GM12865 (cell line): ENCODE measurements at regions not wholly inside any gene's neighbourhood (a gene's known extent, or its start where the extent isn't known, plus 50 kb on each side); places are given as distances from the start of the nearest gene placed in this dataset.
A peak's percentile ranks its signal among the peaks of the same experiment; 100 is the strongest.

Source experiments
- DNase-seq: peaks from one replicate; pipeline ENCODE4 v3.0.0; 2010; ENCODE audit warnings: low read depth
- H3K4me3 ChIP-seq: 2 replicates; pipeline ENCODE4 v1.5.1; 2011; ENCODE audit warnings: mild to moderate bottlenecking, low read depth, low read length, control low read depth
- CTCF ChIP-seq: IDR thresholded peaks from 2 replicates; pipeline ENCODE4 v1.5.1; 2011; ENCODE audit warnings: low read length, control low read depth, low read depth, inconsistent platforms; ENCODE audit not compliant: insufficient read depth; ENCODE audit errors: missing control alignments

DNA sequence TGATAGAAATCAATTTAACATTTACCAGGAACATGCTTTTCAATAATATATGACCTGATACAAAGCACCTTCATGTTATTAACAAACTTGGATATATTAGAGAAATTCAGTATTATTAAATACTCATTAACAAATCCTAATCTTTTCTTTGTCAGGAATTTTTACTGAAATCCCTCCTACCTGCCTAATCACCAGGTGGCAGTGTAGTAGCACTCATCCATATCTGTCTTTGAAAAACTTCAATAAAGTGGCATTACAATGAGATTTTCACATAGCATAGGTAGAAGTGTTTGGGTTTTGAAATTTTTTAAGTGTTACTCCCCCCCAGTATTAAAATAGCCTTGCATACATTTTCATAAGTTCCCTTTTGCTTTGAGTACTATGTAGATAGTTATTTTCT is 1246.6 kb upstream of the LRRN3 start:
- peak; percentile 28 for TF ChIP-seq CTCF
- peak; percentile 5 for DNase-seq
- no peak overlapping the region for H3K4me3 ChIP-seq

GRCh38 chr7:109864230-109864629 is 1226.7 kb upstream of the LRRN3 start:
- H3K4me3 ChIP-seq, result no peak overlapping the region
- TF ChIP-seq CTCF, result no peak
- no peak for DNase-seq

- no peak overlapping the region for H3K4me3 ChIP-seq
- DNase-seq, result no peak
- TF ChIP-seq CTCF, result no peak
Observed at GRCh38 chr7:109868215-109868860, 1222.6 kb upstream of the LRRN3 start.

DNA sequence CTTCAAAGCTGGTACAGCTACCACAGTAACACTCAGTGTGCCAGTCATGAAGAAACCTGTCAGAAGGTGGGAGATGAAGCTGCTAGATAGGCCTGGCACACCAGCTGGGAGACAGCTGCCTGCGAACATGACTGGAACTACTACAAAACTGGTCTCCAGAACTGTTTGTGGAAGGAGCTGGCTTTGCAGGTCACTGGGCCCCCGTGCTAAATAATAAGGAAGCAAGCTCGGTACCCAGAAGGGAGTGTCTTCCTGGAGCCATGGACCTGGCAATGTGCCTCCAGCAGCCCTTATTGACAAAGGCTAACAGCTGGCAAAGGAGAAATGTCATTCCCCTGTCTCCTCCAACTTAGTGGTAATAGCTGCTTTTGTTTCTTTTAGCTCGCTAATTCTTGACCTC is 1217.6 kb upstream of the LRRN3 start:
- H3K4me3 ChIP-seq, result no peak overlapping the region
- TF ChIP-seq CTCF, result no peak
- no peak for DNase-seq

- no peak for TF ChIP-seq CTCF
- H3K4me3 ChIP-seq, result no peak overlapping the region
- no peak for DNase-seq
Observed at GRCh38 chr7:109879287-109879828, 1211.6 kb upstream of the LRRN3 start.

DNA sequence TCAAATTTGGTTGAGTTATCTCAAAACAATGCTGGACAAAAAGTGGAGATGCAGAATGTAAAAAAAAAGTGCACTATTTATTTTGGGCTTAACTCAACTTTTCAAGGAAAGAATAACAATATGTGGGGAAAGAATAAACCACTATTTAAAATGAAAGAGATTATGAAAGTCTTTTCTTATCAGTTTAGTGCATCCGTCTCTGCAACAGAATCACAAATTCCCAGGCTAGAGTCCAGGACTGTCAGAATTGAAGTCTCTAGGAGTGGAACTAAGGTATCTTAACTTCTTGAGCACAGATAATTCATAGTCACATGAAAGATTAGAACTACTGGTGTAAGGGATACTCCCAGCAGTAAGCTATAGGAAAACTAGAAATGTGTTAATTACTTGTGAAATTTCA is 1200.3 kb upstream of the LRRN3 start:
- TF ChIP-seq CTCF, result no peak
- DNase-seq, result no peak
- H3K4me3 ChIP-seq, result no peak overlapping the region

GRCh38 chr7:109893231-109893630 is 1197.7 kb upstream of the LRRN3 start:
- H3K4me3 ChIP-seq, result no peak overlapping the region
- TF ChIP-seq CTCF, result no peak

More at GRCh38 chr7:109893231-109893630, 1197.7 kb upstream of the LRRN3 start:
- DNase-seq, result no peak
